ENCODE measurements at regions not wholly inside any gene's neighbourhood (a gene's known extent, or its start where the extent isn't known, plus 50 kb on each side); places are given as distances from the start of the nearest gene placed in this dataset.

- H3K9me3 Mint-ChIP-seq (ENCODE audit: unreplicated experiment): no peaks in the 10 kb centered on the region
- no peaks in the 10 kb centered on the region for H3K27me3 Mint-ChIP-seq (ENCODE audit: unreplicated experiment)
- H3K4me1 Mint-ChIP-seq (ENCODE audit: unreplicated experiment): peaks cover 6% of the 10 kb centered on the region
- H3K27ac Mint-ChIP-seq (ENCODE audit: unreplicated experiment): no peak overlapping the region
- no peak overlapping the region for H3K4me3 Mint-ChIP-seq (ENCODE audit: unreplicated experiment)
- no peak for TF ChIP-seq CTCF (IDR thresholded peaks at IDR 0.05)
- H3K36me3 Mint-ChIP-seq (ENCODE audit: unreplicated experiment): no peaks in the 10 kb centered on the region
- DNase-seq (ENCODE audit: extremely low spot score, unreplicated experiment): no peak
Measured at GRCh38 chr7:124084024-124084423, 51.2 kb upstream of the TMEM229A start.

Data from osteocyte (in vitro differentiated cells).